ENCODE measurements at regions not wholly inside any gene's neighbourhood (a gene's known extent, or its start where the extent isn't known, plus 50 kb on each side); places are given as distances from the start of the nearest gene placed in this dataset.

DNA sequence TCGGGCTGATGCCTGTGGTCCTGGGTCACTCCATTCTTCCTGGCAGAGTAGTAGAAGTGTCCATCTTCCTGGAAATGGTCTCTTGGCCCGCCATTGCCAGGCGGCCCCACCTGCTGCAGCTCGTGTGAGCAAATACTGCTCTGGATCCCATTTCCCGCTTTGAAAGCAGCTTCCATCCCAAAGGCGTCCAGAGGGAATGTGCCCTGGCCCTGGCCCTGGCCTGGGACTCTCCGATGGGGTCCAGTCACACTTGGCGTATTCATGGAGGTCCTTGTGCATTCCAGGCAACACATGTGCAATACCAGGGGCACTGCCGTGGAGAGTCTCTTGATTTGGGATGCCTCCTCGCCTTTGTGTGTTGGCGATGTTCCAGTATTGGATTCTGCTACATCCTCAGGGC lies 111.1 kb downstream of the SNRPN start:
- no peak overlapping the region for H2BK5ac ChIP-seq (ENCODE audit: low read length)
- no peak for DNase-seq (ENCODE audit: low spot score)
- H3K23ac ChIP-seq (ENCODE audit: low read depth, low read length, poor library complexity), result no peak overlapping the region
- no peak overlapping the region for H4K91ac ChIP-seq (ENCODE audit: low read depth, low read length, poor library complexity)
- no peaks in the 10 kb centered on the region for H3K4me1 ChIP-seq (ENCODE audit: control insufficient read depth in 2 of 2, insufficient read depth in 1 of 2, low read depth in 1 of 2, low read length in 2 of 2)
- H3K27ac ChIP-seq (replicated peaks; ENCODE audit: low read length), result no peak overlapping the region
- no CpG with 5 or more reads among the region's 11 CpGs for WGBS, 2 donors (ENCODE audit: extremely low coverage in 2 of 2, insufficient read length in 2 of 2, insufficient replicate concordance in 1 of 2)
- H3K4me2 ChIP-seq (ENCODE audit: insufficient read depth, low read length, poor library complexity, severe bottlenecking), result no peak overlapping the region
- no peak overlapping the region for H2BK12ac ChIP-seq (ENCODE audit: low read length)
- H3K79me1 ChIP-seq (ENCODE audit: low read depth, low read length), result peaks cover 11% of the 10 kb centered on the region
- peaks cover 100% of the 10 kb centered on the region in 2 donors for H3K9me3 ChIP-seq (replicated peaks in 1 of 2; ENCODE audit: control insufficient read depth in 2 of 2, insufficient read depth in 1 of 2, low read depth in 1 of 2, low read length in 2 of 2)
- no peak overlapping the region for H3K4ac ChIP-seq (ENCODE audit: low read length)
- no peaks in the 10 kb centered on the region for H3K27me3 ChIP-seq (ENCODE audit: control insufficient read depth in 3 of 3, insufficient read depth in 3 of 3, low read depth in 1 of 3, low read length in 3 of 3)
- H3K9ac ChIP-seq (ENCODE audit: low read depth, low read length, poor library complexity), result no peak overlapping the region
- H3K14ac ChIP-seq (ENCODE audit: low read length), result no peak overlapping the region
- no peak overlapping the region for H2AK5ac ChIP-seq (ENCODE audit: low read depth, low read length)
- H3K4me3 ChIP-seq (ENCODE audit: low read length in 2 of 2), result no peak overlapping the region
- H2AFZ ChIP-seq (ENCODE audit: low read length), result no peak overlapping the region
- H3K18ac ChIP-seq (ENCODE audit: low read length), result no peak overlapping the region
- no peak overlapping the region for H2BK120ac ChIP-seq (ENCODE audit: low read depth, low read length)
- H3K36me3 ChIP-seq (replicated peaks in 1 of 2; ENCODE audit: control insufficient read depth in 2 of 2, insufficient read depth in 2 of 2, low read length in 2 of 2), result peaks cover 100% of the 10 kb centered on the region in 2 donors
- no peak overlapping the region for H2BK15ac ChIP-seq (ENCODE audit: low read length)
- H4K8ac ChIP-seq (ENCODE audit: low read depth, low read length), result no peak overlapping the region

- Histone ChIP-seq H2BK15ac (ENCODE audit: low read length) (no peak overlapping the region), H2BK5ac (ENCODE audit: low read length) (no peak overlapping the region), H2BK120ac (ENCODE audit: low read depth, low read length) (no peak overlapping the region), H3K23ac (ENCODE audit: low read depth, low read length, poor library complexity) (no peak overlapping the region), H3K36me3 (replicated peaks in 1 of 2; ENCODE audit: control insufficient read depth in 2 of 2, insufficient read depth in 2 of 2, low read length in 2 of 2) (peaks cover 100% of the 10 kb centered on the region in 2 donors), H3K79me1 (ENCODE audit: low read depth, low read length) (peaks cover 10% of the 10 kb centered on the region), H2AK5ac (ENCODE audit: low read depth, low read length) (no peak overlapping the region), H4K8ac (ENCODE audit: low read depth, low read length) (no peak overlapping the region), H2BK12ac (ENCODE audit: low read length) (no peak overlapping the region), H2AFZ (ENCODE audit: low read length) (no peak overlapping the region), H4K91ac (ENCODE audit: low read depth, low read length, poor library complexity) (no peak overlapping the region), H3K9ac (ENCODE audit: low read depth, low read length, poor library complexity) (no peak overlapping the region), H3K4ac (ENCODE audit: low read length) (no peak overlapping the region), H3K18ac (ENCODE audit: low read length) (no peak overlapping the region), H3K27me3 (ENCODE audit: control insufficient read depth in 3 of 3, insufficient read depth in 3 of 3, low read depth in 1 of 3, low read length in 3 of 3) (no peaks in the 10 kb centered on the region), H3K4me3 (ENCODE audit: low read length in 2 of 2) (peak overlapping the region in 1 of 2 donors; percentile 45), H3K14ac (ENCODE audit: low read length) (no peak overlapping the region), H3K4me2 (ENCODE audit: insufficient read depth, low read length, poor library complexity, severe bottlenecking) (no peak overlapping the region), H3K27ac (replicated peaks; ENCODE audit: low read length) (no peak overlapping the region), H3K9me3 (replicated peaks in 1 of 2; ENCODE audit: control insufficient read depth in 2 of 2, insufficient read depth in 1 of 2, low read depth in 1 of 2, low read length in 2 of 2) (peaks cover 100% of the 10 kb centered on the region in 2 donors), H3K4me1 (ENCODE audit: control insufficient read depth in 2 of 2, insufficient read depth in 1 of 2, low read depth in 1 of 2, low read length in 2 of 2) (no peaks in the 10 kb centered on the region)
- WGBS, 2 donors (ENCODE audit: extremely low coverage in 2 of 2, insufficient read length in 2 of 2, insufficient replicate concordance in 1 of 2), result no CpG with 5 or more reads among the region's 12 CpGs
- DNase-seq (ENCODE audit: low spot score), result no peak
Observed at GRCh38 chr15:25066708-25067107, 111.9 kb downstream of the SNRPN start.

DNA sequence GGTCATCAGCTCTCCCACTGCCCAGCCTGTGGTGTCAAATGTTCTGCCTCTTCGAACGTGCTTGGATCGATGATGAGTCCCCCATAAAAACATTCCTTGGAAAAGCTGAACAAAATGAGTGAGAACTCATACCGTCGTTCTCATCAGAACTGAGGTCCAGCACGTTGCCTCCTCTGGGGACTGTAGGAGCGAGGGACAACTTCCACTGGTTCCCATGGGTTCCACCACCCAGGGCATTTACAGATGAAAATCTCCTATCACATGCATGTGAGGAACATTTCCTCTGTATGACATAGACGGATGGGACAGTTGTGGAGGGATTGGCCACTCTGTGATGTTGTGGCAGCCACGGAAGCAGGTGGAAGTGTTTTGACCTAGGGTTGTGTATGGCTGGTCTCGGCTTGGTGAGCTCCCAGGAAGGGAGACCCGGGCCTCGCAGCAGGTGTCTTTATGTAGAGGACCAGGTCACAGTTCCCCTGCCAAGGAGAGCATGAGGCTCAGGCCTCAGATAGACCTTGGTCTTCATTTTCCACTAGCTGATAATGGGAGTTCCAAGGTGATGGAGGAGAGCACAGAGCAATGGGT lies 113.0 kb downstream of the SNRPN start:
- H3K36me3 ChIP-seq (replicated peaks in 1 of 2; ENCODE audit: control insufficient read depth in 2 of 2, insufficient read depth in 2 of 2, low read length in 2 of 2), result peaks cover 100% of the 10 kb centered on the region in 2 donors
- no peak overlapping the region for H2BK15ac ChIP-seq (ENCODE audit: low read length)
- no peak for DNase-seq (ENCODE audit: low spot score)
- H2AK5ac ChIP-seq (ENCODE audit: low read depth, low read length), result no peak overlapping the region
- no peak overlapping the region for H3K27ac ChIP-seq (replicated peaks; ENCODE audit: low read length)
- no peak overlapping the region for H3K4ac ChIP-seq (ENCODE audit: low read length)
- no peak overlapping the region for H3K23ac ChIP-seq (ENCODE audit: low read depth, low read length, poor library complexity)
- H3K4me2 ChIP-seq (ENCODE audit: insufficient read depth, low read length, poor library complexity, severe bottlenecking), result no peak overlapping the region
- H3K14ac ChIP-seq (ENCODE audit: low read length), result no peak overlapping the region
- H3K79me1 ChIP-seq (ENCODE audit: low read depth, low read length), result peaks cover 4% of the 10 kb centered on the region
- no peak overlapping the region for H2BK5ac ChIP-seq (ENCODE audit: low read length)
- H4K91ac ChIP-seq (ENCODE audit: low read depth, low read length, poor library complexity), result no peak overlapping the region
- H3K27me3 ChIP-seq (ENCODE audit: control insufficient read depth in 3 of 3, insufficient read depth in 3 of 3, low read depth in 1 of 3, low read length in 3 of 3), result no peaks in the 10 kb centered on the region
- H2BK120ac ChIP-seq (ENCODE audit: low read depth, low read length), result no peak overlapping the region
- no CpG with 5 or more reads among the region's 12 CpGs for WGBS, 2 donors (ENCODE audit: extremely low coverage in 2 of 2, insufficient read length in 2 of 2, insufficient replicate concordance in 1 of 2)
- no peaks in the 10 kb centered on the region for H3K4me1 ChIP-seq (ENCODE audit: control insufficient read depth in 2 of 2, insufficient read depth in 1 of 2, low read depth in 1 of 2, low read length in 2 of 2)
- H2AFZ ChIP-seq (ENCODE audit: low read length), result no peak overlapping the region
- H2BK12ac ChIP-seq (ENCODE audit: low read length), result no peak overlapping the region
- peaks cover 100% of the 10 kb centered on the region in 2 donors for H3K9me3 ChIP-seq (replicated peaks in 1 of 2; ENCODE audit: control insufficient read depth in 2 of 2, insufficient read depth in 1 of 2, low read depth in 1 of 2, low read length in 2 of 2)
- no peak overlapping the region for H3K9ac ChIP-seq (ENCODE audit: low read depth, low read length, poor library complexity)
- no peak overlapping the region for H3K18ac ChIP-seq (ENCODE audit: low read length)
- no peak overlapping the region for H4K8ac ChIP-seq (ENCODE audit: low read depth, low read length)
- no peak overlapping the region for H3K4me3 ChIP-seq (ENCODE audit: low read length in 2 of 2)

GRCh38 chr15:25068696-25069095 lies 113.9 kb downstream of the SNRPN start:
- Histone ChIP-seq H3K4ac (ENCODE audit: low read length) (no peak overlapping the region), H3K14ac (ENCODE audit: low read length) (no peak overlapping the region), H3K4me3 (ENCODE audit: low read length in 2 of 2) (peak overlapping the region in 1 of 2 donors; percentile 66), H3K9me3 (replicated peaks in 1 of 2; ENCODE audit: control insufficient read depth in 2 of 2, insufficient read depth in 1 of 2, low read depth in 1 of 2, low read length in 2 of 2) (peaks cover 99 to 100% of the 10 kb centered on the region in 2 donors), H3K27ac (replicated peaks; ENCODE audit: low read length) (no peak overlapping the region), H2AK5ac (ENCODE audit: low read depth, low read length) (no peak overlapping the region), H2BK120ac (ENCODE audit: low read depth, low read length) (no peak overlapping the region), H3K23ac (ENCODE audit: low read depth, low read length, poor library complexity) (no peak overlapping the region), H3K79me1 (ENCODE audit: low read depth, low read length) (peaks cover 4% of the 10 kb centered on the region), H2BK12ac (ENCODE audit: low read length) (no peak overlapping the region), H2AFZ (ENCODE audit: low read length) (no peak overlapping the region), H3K4me2 (ENCODE audit: insufficient read depth, low read length, poor library complexity, severe bottlenecking) (no peak overlapping the region), H4K8ac (ENCODE audit: low read depth, low read length) (no peak overlapping the region), H3K36me3 (replicated peaks in 1 of 2; ENCODE audit: control insufficient read depth in 2 of 2, insufficient read depth in 2 of 2, low read length in 2 of 2) (peaks cover 99 to 100% of the 10 kb centered on the region in 2 donors), H3K27me3 (ENCODE audit: control insufficient read depth in 3 of 3, insufficient read depth in 3 of 3, low read depth in 1 of 3, low read length in 3 of 3) (no peaks in the 10 kb centered on the region), H3K9ac (ENCODE audit: low read depth, low read length, poor library complexity) (no peak overlapping the region), H2BK5ac (ENCODE audit: low read length) (no peak overlapping the region), H3K18ac (ENCODE audit: low read length) (no peak overlapping the region), H4K91ac (ENCODE audit: low read depth, low read length, poor library complexity) (no peak overlapping the region), H3K4me1 (ENCODE audit: control insufficient read depth in 2 of 2, insufficient read depth in 1 of 2, low read depth in 1 of 2, low read length in 2 of 2) (no peaks in the 10 kb centered on the region), H2BK15ac (ENCODE audit: low read length) (no peak overlapping the region)
- no peak for DNase-seq (ENCODE audit: low spot score)
- no CpG with 5 or more reads among the region's 10 CpGs for WGBS, 2 donors (ENCODE audit: extremely low coverage in 2 of 2, insufficient read length in 2 of 2, insufficient replicate concordance in 1 of 2)
